ENCODE measurements at regions not wholly inside any gene's neighbourhood (a gene's known extent, or its start where the extent isn't known, plus 50 kb on each side); places are given as distances from the start of the nearest gene placed in this dataset.
A peak's percentile ranks its signal among the peaks of the same experiment; 100 is the strongest.
"Not testable (repeated sequence)": the region's sequence is repeated elsewhere in the genome, so short reads cannot be mapped to it uniquely, and the experiment has no call there.

DNA sequence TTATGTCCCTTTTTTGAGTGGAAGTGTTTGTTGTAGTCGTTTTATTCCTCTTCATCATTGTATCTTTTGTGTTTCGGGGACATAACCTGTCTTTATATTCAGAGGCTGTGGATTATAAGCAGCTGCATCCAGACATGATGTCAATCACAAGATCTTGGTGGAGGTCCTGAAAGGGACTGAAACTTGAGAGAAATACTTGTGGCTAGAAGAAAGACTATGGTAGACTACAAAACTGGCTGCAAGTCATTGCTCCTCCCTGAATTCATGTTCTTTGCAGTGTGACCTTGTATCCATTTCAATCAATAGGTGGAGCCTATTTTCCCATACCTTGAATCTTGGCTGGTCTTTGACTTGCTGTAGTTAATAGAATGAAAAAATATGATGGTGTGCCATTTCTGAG lies 442.4 kb upstream of the PLXNA2 start:
- no peak for DNase-seq (ENCODE audit: low read depth in 1 of 2, low spot score in 1 of 2)

DNA sequence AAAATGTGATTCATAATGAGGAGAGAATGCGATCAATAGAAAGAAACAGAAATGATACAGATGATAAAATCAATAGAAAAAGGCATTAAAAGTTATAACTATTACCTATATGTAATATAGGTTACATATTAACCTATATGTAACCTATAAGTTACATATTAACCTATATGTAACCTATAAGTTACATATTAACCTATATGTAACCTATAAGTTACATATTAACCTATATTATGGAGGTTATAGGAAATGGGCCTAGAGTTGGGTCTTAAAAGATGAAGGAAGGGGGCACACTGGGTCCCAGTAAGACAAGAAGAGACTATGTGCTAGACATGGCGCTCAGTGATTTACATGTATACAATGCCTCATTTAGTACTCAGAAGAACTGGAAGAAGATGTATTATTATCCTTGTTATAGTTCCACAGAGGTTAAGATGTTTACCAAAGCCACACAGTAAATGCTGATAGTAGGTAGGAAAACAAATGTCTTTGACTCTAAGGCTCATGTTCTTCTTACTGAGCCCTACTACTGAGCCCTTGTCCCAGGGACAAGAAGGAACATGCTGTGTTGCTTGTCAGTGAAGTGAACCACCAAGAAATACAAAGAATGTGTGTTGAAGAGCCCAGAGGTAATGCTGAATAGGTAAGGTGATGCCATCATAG lies 444.6 kb upstream of the PLXNA2 start:
- no peak for DNase-seq (ENCODE audit: low read depth in 1 of 2, low spot score in 1 of 2)

DNA sequence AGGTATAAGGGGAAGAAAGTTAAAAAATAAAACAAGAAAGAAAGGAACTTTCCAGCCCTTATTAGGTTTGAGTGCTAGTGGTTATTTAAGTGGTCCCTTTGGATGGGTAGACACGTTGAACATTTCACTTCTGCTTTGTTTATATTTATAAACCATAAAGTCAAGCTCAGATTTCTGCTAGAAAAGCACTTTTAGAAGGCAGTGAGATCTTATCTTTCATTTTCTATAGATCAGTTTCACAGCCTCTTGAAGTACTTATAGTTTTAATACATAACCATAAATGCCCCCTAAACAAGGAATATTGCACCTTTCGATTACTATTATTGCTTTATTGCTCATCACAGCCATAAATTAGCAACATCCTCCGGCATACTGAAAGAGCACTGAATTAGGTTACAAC lies 446.8 kb upstream of the PLXNA2 start:
- no peak for DNase-seq (ENCODE audit: low read depth in 1 of 2, low spot score in 1 of 2)

DNA sequence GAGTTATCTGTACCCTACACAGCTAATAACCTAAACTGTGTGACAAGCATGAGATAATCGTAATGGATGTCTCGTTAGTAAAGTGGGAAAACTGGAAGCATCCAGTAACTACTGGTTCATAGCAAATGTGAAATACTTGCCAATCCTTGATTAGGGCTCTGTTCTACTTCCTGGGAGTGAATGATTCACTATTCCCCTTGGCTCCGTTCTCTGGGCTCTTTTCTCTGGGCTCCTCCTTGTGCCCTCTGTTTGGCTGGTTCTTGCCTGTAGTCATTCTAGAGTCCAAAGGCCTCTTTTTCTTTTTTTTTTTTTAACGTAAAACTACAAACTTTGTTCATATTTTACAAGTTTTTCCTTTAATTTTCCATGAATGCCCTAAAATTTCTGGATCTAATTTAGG lies 465.8 kb upstream of the PLXNA2 start:
- no peak for DNase-seq (ENCODE audit: low read depth in 1 of 2, low spot score in 1 of 2)

DNA sequence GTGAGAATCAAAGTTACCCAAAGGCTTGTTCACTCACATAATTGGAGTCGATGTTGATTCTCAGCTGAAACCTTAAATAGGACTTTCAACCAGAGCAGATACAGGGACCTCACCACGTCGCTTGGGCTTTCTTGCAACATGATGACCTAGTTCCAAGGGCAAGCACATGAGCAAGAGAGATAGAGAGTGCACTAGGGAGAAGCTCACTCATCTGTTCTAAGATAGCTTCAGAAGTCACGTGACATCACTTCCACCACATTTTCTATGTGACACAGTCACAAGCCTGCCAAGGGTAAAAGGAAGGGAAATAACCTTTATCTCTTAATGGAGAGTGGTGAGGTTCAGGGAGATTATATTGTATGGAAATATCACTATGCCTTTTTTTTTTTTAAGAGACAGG lies 470.1 kb upstream of the PLXNA2 start:
- DNase-seq (ENCODE audit: low read depth in 1 of 2, low spot score in 1 of 2), result no peak

DNA sequence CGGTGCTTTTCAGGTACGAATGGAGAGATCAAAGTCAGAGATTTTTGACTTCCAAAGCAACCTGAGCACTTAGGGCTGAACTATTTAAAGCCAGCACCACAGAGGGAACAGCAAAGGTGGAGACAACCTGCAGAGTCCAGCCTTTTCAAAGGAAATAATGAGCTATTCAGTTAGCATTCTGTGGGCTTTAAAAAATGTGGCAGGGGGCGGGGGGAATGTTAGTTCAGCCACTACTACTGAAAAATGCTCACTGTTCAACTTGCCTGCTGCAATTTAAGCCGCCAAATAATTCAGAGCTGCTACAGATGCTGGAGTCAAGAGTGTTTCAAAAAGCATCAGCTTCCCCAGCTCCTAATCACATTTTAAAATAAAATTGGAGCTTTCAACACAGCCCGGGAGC lies 473.3 kb upstream of the PLXNA2 start:
- DNase-seq (ENCODE audit: low read depth in 1 of 2, low spot score in 1 of 2), result no peak

DNA sequence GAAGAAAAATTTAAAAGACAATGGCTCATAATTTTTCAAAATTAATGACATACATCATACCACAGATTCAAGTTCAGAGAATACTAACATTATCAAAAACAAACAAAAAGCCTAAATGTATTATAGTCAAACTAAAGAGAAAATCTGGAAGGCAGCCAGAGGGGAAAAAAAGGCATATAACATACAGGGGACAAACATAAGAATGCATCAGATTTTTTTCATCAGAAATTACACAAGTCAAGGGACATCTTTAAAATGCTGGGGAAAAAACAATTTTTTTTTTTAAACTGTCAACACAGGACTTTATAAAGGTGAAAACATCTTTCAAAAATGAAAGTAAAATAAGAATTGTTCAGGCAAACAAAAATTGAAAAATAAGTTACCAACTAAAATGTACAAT lies 478.4 kb upstream of the PLXNA2 start:
- DNase-seq (ENCODE audit: low read depth in 1 of 2, low spot score in 1 of 2), result no peak

DNA sequence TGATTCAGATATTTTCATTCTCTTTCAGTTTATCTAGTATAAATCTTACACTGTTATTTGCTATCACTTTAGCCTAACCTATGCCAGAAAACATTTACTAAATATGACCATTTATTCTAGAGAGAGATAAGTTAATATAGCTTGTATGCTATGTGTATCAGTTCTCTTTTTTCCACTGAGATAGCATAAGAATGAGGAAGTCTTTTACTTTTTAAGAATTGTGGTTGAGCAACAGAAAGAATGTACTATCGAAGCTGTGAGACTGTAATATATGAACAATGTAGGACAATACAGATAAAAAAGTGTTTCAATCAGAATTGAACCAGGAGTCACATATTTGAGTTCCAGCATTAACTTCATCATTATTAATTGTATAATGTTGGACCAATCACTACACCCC lies 479.9 kb upstream of the PLXNA2 start:
- DNase-seq (ENCODE audit: low read depth in 1 of 2, low spot score in 1 of 2), result no peak

DNA sequence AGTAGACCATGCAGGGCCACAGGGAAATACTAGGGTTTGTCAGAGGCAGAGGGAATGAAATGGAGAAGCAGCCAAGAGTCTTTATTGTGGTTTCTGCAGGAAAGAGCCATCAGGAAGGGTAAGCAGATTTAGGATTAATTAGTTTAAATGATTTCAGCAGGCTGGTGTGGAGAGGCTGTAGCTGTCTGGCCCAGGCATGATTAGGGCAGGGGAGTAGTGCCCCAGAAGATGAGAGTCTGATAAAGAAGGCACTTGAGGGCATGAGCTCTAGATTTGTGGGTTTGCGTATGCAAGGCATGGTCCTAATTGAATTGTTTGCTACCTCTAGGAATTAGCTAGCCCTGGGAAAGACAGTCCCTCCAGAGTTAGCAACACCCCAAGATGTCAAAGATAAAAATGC lies 484.6 kb upstream of the PLXNA2 start:
- no peak for DNase-seq (ENCODE audit: low read depth in 1 of 2, low spot score in 1 of 2)

DNA sequence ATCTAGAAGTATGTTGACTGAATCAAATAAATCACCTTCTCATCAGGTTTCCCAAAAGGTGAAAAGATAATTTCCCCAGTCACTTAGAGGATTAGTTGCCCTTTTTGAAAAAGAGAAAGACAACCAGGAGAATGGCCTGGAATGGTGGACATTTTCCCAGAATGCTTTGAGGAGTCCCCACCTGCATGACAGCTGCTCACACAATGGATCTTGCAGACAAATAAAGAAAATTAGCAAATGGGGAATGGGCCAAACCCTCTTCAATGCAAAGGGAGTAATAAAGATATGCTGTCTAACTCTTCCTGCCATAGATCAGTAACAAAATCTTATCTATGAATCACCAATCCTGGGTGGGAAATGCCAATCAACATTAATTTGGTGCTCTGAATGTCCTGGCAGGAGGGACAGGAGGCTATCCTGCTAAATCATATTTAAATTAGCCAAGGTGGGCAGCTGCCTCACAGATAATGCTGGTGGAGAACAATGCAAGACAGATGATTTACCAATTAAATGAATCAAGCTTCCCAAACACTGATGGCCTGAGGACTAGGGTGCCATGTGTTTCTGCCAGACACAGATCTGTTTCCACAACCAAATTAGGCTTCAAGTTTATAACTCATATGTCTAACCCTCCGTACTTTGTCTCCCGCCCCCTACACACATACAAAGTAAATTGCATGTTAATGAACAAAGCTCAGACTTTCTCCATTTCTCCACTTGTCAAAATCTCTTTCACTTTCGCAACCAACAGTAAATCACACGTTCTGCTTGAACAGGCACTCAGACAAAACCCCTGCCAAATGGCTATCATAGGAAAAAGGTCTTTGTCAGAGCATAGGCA lies 488.0 kb upstream of the PLXNA2 start:
- DNase-seq (ENCODE audit: low read depth in 1 of 2, low spot score in 1 of 2), result no peak

DNA sequence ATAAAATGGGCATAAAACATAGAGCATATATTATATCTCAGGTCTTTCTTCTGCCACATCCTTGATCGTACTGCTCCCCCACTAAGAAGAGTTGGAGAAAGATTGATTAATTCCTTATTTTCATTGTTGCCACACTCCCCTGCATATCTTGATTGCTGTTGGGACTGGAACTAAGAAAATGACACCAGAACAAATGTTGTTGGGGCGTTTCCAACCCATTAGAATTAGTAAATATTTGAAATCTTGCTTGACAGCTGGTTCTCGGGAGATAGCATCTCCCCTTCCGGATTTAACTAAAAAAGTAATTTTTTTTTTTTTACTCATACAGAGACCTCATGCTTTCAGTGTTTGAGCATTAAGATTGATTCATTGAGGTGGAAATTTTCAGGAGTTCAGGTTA lies 493.0 kb upstream of the PLXNA2 start:
- no peak for DNase-seq (ENCODE audit: low read depth in 1 of 2, low spot score in 1 of 2)

DNA sequence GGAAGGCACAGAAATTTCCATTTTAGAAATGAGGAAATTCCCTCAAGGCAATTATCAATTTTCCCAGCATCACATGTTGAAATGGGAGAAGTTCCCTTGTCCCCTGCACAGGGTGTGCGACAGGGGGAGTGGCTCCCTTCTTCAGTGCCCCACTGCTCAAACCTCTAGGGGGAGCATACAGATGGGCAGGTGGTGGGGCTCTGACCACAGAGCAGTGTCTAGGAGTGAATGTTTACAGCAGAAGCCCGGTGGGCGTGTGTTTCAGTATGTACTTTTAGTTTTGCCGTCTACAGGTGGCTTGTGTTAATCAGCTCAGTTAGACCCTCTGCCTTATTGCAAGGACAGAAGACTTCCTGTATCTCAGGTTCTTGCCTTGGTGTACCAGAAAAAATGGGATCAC lies 493.7 kb upstream of the PLXNA2 start:
- DNase-seq (ENCODE audit: low read depth in 1 of 2, low spot score in 1 of 2), result peak in 1 of 2 donors; percentile 0

DNA sequence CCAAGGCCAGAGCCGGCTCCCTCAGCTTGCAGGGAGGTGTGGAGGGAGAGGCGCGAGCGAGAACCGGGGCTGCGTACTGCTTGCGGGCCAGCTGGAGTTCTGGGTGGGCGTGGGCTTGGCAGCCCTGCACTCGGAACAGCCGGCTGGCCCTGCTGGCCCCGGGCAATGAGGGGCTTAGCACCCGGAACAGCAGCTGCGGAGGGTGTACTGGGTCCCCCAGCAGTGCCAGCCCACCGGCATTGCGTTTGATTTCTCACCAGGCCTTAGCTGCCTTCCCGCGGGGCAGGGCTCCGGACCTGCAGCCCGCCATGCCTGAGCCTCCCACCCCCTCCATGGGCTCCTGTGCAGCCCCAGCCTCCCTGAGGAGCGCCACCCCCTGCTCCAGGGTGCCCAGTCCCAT lies 495.5 kb upstream of the PLXNA2 start:
- DNase-seq (ENCODE audit: low read depth in 1 of 2, low spot score in 1 of 2), result not testable (repeated sequence)

DNA sequence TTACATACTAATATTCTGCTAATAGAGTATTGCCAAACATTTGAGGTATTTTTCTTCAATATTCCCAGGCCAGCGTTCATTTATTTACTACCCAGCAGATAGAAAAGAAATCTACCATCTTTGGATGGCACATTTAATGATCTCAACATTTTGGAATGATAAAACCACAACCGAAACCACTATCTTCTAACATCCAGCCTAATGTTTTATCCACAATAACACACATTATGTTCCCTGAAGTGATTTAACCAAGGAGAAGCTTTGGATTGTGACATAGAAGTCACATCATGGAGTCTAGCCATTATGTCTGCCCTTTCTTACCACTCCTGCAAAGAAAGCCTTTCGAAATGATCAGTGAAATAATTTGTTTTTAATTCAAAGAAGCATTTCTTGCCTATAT lies 497.1 kb upstream of the PLXNA2 start:
- DNase-seq (ENCODE audit: low read depth in 1 of 2, low spot score in 1 of 2), result no peak

DNA sequence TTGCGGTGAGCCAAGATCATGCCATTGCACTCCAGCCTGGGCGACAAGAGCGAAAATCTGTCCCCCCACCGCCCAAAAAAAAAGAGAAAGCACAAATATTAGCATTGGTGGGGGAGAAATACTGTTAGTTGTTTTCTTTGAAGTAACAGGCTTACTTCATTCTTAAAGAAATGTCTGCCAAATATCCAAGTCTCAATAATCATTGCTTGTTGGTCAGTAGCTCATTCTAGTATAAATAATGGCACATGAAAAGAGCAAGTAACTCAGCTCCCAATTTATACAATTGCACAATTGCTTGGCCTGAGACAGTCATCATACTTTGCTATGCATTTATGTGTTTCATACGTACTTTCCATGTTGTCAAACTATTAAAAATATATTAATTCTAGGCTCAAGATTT lies 499.2 kb upstream of the PLXNA2 start:
- no peak for DNase-seq (ENCODE audit: low read depth in 1 of 2, low spot score in 1 of 2)

DNA sequence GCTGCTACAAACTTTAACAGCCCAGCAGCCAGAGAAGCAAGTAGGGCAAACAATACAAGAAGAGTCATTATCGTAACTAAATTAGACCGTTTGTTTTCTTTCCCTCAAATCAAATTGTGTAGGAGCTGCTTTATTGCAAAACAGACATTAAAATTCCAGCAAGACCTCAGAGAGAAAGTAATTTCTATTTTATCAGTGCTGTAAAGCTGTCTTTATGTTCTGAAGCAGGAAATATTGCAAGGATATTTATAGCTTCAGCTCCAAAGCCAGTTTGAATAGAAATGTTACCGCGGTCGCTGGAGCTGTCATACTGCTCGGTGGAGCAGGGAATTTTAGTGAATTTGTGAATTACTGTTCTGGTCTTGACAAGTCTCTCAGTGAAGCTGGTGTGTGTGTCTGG lies 503.8 kb upstream of the PLXNA2 start:
- no peak for DNase-seq (ENCODE audit: low read depth in 1 of 2, low spot score in 1 of 2)

DNA sequence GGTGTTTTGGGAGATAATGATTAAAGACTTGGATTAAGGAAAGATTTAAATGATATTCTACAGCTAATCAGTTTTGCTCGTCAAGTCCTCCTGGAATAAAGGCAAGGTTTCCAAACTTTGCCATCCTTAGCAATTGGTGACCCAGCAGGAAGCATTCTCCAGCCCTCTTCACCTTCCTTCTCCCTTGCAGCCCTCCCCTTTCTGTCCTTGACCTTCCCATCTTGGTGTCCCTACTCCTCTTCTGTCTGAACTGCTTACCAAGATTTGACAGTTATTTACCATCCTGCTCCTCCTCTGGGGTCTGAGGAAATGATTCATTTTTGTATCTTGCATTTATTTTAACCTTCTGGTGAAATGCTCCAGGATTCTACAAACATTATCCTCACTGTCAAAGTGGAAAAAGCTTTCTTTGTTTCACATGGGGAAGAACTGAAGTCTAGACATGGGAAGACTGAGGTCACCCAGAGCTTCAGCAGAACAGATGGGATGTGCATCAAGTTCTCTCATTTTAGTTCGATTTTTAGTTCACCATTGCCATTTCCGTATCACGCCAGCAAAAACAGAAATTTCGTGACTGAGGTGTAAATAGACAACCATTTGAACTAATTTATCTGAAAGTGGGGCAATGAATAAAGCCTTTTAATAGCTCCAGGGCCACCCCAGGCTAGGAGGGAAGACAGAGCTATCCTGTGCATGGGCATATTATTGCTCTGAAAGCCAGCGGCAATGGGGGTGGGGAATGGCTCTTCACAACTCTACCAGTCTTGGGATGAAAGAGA lies 504.4 kb upstream of the PLXNA2 start:
- no peak for DNase-seq (ENCODE audit: low read depth in 1 of 2, low spot score in 1 of 2)

DNA sequence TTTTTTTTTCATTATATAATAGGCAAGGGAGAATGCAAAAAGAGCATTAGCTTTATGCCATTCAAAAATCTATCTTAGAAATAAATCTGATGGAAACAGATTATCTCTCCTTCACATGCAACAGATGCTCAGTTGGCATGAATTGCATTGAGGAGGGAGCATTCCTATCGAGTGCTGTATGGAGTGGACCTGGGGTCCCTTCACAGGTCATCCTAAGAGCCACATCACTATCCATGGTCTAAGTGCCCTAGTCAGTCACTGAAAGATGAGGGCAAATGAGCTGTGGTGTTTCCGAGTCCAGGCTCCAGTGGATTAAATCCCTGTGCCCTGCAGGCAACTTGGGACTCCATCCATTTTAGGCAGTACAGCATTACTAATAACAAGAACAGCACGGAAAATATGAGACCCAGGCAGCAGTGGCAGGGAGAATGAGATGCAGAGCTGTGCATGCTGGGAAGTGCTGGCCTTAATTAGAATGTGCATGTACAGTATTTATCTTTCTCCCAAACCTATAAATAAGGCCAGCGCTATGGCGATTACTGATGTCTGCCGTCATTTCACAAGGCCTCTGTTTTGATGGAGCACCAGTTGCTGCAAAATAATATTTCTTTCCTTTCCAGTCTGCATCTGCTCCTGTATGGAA lies 512.3 kb upstream of the PLXNA2 start:
- no peak for DNase-seq (ENCODE audit: low read depth in 1 of 2, low spot score in 1 of 2)

DNA sequence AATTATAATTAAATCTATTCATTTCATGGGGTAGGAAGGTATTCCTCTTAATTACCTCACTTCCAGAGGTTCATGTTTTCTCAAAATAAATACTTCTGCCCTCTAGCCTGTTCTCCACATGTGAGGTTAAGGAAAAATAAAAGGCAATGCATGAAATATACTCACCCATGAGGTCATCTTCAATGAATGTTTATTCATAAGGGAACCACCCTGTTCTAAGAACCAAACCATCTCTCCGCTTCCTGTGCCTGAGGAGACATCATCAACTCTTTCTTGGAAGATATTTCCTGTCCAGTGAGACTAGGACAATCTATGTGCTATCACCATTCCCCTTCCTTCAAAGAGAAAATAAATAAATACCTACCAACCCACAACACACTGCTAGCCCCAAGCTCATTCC lies 513.7 kb upstream of the PLXNA2 start:
- DNase-seq (ENCODE audit: low read depth in 1 of 2, low spot score in 1 of 2), result no peak

DNA sequence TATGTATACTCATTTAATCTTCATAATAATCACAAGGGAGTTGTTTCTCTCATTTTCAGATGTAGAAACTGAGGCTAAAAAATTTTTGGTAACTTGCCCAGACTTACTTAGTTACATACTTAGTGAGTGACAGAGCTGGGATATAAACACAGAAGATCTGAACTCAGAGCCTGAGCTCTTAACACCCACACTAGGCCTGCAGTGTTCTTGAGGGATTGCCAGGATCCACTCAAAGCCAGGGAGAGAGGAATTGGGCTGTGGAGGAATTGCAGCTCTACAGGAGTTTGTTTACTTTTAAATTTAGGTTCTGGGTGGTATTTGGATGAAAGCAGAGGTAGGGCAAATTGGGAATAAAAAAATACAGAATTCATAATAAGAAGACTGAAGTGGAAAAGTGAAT lies 515.1 kb upstream of the PLXNA2 start:
- no peak for DNase-seq (ENCODE audit: low read depth in 1 of 2, low spot score in 1 of 2)

DNA sequence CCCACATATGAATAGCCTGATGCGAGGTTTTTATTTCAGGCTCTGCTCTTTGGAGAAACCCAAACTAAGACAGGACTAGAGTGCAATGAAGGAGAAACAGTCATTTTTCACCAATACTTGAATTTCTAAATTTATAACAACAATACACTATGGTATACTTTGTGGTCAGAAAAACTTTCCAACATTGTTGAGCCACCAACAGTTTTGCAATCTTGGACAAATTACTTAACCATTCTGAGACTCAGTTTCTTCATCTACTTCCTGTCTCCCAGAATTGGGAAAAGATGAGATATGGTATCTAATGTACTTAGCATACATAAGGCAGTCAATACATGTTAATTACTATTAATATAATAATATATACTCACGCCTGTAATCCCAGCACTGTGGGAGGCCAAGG lies 519.8 kb upstream of the PLXNA2 start:
- no peak for DNase-seq (ENCODE audit: low read depth in 1 of 2, low spot score in 1 of 2)

DNA sequence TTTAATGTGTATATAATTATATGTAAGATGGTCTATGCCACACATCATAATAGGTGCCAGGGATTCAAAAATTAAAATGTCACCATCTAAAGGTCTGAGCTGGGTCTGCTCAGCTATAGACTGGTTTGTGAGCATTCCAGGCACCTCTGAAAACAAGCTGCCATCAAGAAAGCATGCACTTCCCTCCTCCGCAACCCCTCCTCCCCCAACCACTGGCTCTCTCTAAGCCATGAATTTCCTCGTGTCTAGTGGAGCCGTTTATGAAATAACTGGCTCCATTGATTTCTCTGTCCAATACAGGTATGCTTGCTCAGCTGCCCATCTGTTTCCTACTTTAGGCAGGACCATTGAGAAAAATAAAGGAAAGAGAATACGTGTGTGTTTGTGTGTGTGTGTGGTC lies 522.6 kb upstream of the PLXNA2 start:
- no peak for DNase-seq (ENCODE audit: low read depth in 1 of 2, low spot score in 1 of 2)
